Activated CD4-positive, alpha-beta memory T cell treated with anti-CD3 and anti-CD28 coated beads, Interleukin-2, amount 10 ng/mL, durations not matched to agents 7 days and 5 days (primary cell): ENCODE measurements at regions not wholly inside any gene's neighbourhood (a gene's known extent, or its start where the extent isn't known, plus 50 kb on each side); places are given as distances from the start of the nearest gene placed in this dataset.
"Not testable (repeated sequence)": the region's sequence is repeated elsewhere in the genome, so short reads cannot be mapped to it uniquely, and the experiment has no call there.

Source experiments
- CTCF ChIA-PET: fragments of 350-600 bp; sonication (Branson Sonifier 250); formaldehyde crosslinking; loops from one replicate; lab custom pipeline; 2021; ENCODE audit warnings: antibody characterized with exemption, inconsistent platforms; lab: Charles Lee
- POLR2A ChIA-PET: fragments of 350-600 bp; sonication (Branson Sonifier 250); formaldehyde crosslinking; loops from one replicate; lab custom pipeline; 2021; ENCODE audit warnings: antibody characterized with exemption; lab: Charles Lee
- DNase-seq: peaks from one replicate; pipeline ENCODE4 v3.0.0-alpha.2; 2020
- H3K27ac Mint-ChIP-seq: one replicate; pipeline ENCODE4 v1.8.0; 2021; ENCODE audit warnings: mild to moderate bottlenecking, mixed read lengths
- H3K27me3 Mint-ChIP-seq: one replicate; pipeline ENCODE4 v1.8.0; 2021; ENCODE audit warnings: mixed read lengths
- H3K36me3 Mint-ChIP-seq: one replicate; pipeline ENCODE4 v1.8.0; 2021; ENCODE audit warnings: low read depth, mixed read lengths
- H3K4me1 Mint-ChIP-seq: one replicate; pipeline ENCODE4 v1.8.0; 2021; ENCODE audit warnings: mixed read lengths
- H3K4me3 Mint-ChIP-seq: one replicate; pipeline ENCODE4 v1.8.0; 2021; ENCODE audit warnings: mild to moderate bottlenecking, mixed read lengths
- H3K9me3 Mint-ChIP-seq: one replicate; pipeline ENCODE4 v1.8.0; 2021; ENCODE audit warnings: mixed read lengths

GRCh38 chrX:3550871-3551270 is 162.6 kb downstream of the PRKX start:
- Mint-ChIP-seq H3K4me1 (no peaks in the 10 kb centered on the region), H3K27me3 (peaks cover 4% of the 10 kb centered on the region), H3K36me3 (no peaks in the 10 kb centered on the region), H3K9me3 (no peaks in the 10 kb centered on the region), H3K27ac (no peak overlapping the region), H3K4me3 (no peak overlapping the region)
- ChIA-PET CTCF (no interaction called here), POLR2A (no interaction called here)
- no peak for DNase-seq

DNA sequence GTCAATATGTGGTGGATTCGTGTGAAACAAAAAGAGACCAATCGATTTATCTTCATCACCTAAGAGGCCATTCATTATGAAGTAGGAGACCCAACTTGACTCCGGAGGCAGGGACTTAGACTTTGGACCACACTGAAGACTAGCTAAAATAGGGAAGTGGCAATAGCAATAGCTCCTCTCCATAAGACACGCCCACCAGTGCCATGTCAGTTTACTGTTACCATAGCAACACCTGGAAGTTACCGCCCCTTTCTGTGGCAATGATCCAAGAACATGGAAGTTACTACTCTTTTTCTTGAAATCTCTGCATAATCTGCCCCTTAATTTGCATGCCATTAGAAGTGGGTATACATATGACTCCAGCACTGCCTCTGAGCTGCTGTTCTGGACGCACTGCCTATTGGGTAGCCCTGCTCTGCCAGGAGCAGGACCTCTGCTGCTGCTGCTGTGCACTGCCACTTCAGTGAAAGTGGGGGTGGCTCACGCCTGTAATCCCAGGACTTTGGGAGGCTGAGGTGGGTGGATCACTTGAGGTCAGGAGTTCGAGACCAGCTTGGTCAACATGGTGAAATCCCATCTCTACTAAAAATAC is 163.2 kb downstream of the PRKX start:
- Mint-ChIP-seq H3K36me3 (no peaks in the 10 kb centered on the region), H3K9me3 (no peaks in the 10 kb centered on the region), H3K27ac (no peak overlapping the region), H3K4me1 (no peaks in the 10 kb centered on the region), H3K27me3 (peaks cover 5% of the 10 kb centered on the region), H3K4me3 (no peak overlapping the region)
- POLR2A ChIA-PET: no interaction called here
- DNase-seq: no peak
- CTCF ChIA-PET: no interaction called here

GRCh38 chrX:3549411-3549911 is 164.0 kb downstream of the PRKX start:
- H3K27me3 Mint-ChIP-seq: peaks cover 5% of the 10 kb centered on the region
- POLR2A ChIA-PET: no interaction called here
- CTCF ChIA-PET: interaction anchor here (0.6 kb wide), 1 partner anchor 681 kb away, joined by 3 read pairs; no protein-coding TSS in a partner anchor
- H3K27ac Mint-ChIP-seq: no peak overlapping the region
- H3K36me3 Mint-ChIP-seq: no peaks in the 10 kb centered on the region
- no peak for DNase-seq
- no peak overlapping the region for H3K4me3 Mint-ChIP-seq
- no peaks in the 10 kb centered on the region for H3K4me1 Mint-ChIP-seq
- H3K9me3 Mint-ChIP-seq: no peaks in the 10 kb centered on the region

GRCh38 chrX:3548765-3549391 is 164.6 kb downstream of the PRKX start:
- Mint-ChIP-seq H3K36me3 (no peaks in the 10 kb centered on the region), H3K4me1 (no peaks in the 10 kb centered on the region), H3K27me3 (peaks cover 5% of the 10 kb centered on the region), H3K9me3 (no peaks in the 10 kb centered on the region), H3K27ac (no peak overlapping the region), H3K4me3 (no peak overlapping the region)
- CTCF ChIA-PET: interaction anchor here (0.6 kb wide), 1 partner anchor 680 kb away, joined by 3 read pairs; no protein-coding TSS in a partner anchor
- POLR2A ChIA-PET: no interaction called here
- no peak for DNase-seq

DNA sequence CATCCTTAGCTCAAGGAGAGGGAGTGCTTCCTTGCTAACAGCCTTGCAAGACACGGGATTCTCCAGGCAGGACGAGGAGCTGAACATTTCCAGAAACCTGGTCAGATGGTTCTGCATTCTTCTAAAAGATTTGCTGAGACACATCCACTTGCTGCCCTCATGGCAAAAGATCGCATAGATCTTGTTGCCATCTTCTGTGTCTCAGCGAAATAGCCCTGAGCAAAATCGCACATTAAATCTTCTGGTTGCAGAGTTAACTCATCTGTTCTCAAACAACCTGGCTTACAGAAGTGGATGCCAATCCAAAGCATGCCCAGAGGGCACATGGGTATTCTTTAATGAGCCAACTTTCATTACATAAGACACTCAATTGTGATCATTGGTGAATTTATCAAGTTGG is 167.5 kb downstream of the PRKX start:
- Mint-ChIP-seq H3K9me3 (peaks cover 7% of the 10 kb centered on the region), H3K4me3 (no peak overlapping the region), H3K27me3 (peaks cover 5% of the 10 kb centered on the region), H3K36me3 (no peaks in the 10 kb centered on the region), H3K4me1 (no peaks in the 10 kb centered on the region), H3K27ac (no peak overlapping the region)
- ChIA-PET POLR2A (no interaction called here), CTCF (no interaction called here)
- DNase-seq: no peak

- peaks cover 5% of the 10 kb centered on the region for H3K27me3 Mint-ChIP-seq
Measured at GRCh38 chrX:3541336-3541735, 172.1 kb downstream of the PRKX start.

GRCh38 chrX:3540105-3540504 is 173.3 kb downstream of the PRKX start:
- POLR2A ChIA-PET: no interaction called here
- DNase-seq: no peak
- Mint-ChIP-seq H3K36me3 (no peaks in the 10 kb centered on the region), H3K27me3 (peaks cover 3% of the 10 kb centered on the region), H3K27ac (no peak overlapping the region), H3K4me1 (no peaks in the 10 kb centered on the region), H3K9me3 (peaks cover 7% of the 10 kb centered on the region), H3K4me3 (no peak overlapping the region)
- CTCF ChIA-PET: no interaction called here

More at GRCh38 chrX:3541336-3541735, 172.1 kb downstream of the PRKX start:
- no peaks in the 10 kb centered on the region for H3K36me3 Mint-ChIP-seq
- H3K27ac Mint-ChIP-seq: no peak overlapping the region
- CTCF ChIA-PET: no interaction called here
- H3K9me3 Mint-ChIP-seq: peaks cover 7% of the 10 kb centered on the region
- H3K4me3 Mint-ChIP-seq: no peak overlapping the region
- DNase-seq: no peak
- no peaks in the 10 kb centered on the region for H3K4me1 Mint-ChIP-seq
- POLR2A ChIA-PET: no interaction called here

DNA sequence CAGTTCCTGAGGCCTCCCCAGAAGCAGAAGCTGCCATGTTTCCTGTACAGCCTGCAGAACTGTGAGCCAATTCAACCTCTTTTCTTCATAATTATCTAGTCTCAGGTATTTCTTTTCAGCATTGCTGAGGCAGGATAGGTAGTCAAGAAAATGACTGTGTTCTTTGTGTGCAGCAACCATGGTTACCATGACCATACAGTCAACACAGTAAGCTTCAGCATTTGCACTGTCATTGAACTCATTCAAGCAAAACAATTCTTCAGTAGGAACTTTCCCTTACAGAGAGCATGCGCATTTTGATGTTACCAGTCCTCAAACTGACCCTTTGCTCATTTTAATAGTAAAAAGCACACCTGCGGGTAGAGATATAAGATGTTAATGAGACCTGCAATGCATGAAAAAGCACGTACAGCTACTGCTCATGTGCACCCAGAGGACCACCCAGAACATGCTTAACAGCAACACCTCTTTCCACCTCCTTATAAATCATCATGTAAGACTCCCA is 180.8 kb downstream of the PRKX start:
- Mint-ChIP-seq H3K4me1 (no peaks in the 10 kb centered on the region), H3K4me3 (no peak overlapping the region), H3K27me3 (no peaks in the 10 kb centered on the region), H3K9me3 (no peaks in the 10 kb centered on the region), H3K36me3 (no peaks in the 10 kb centered on the region), H3K27ac (no peak overlapping the region)
- DNase-seq: no peak
- ChIA-PET CTCF (no interaction called here), POLR2A (no interaction called here)

- DNase-seq, POLR2A ChIA-PET, H3K27ac Mint-ChIP-seq, H3K27me3 Mint-ChIP-seq, H3K4me3 Mint-ChIP-seq, CTCF ChIA-PET, H3K9me3 Mint-ChIP-seq, H3K36me3 Mint-ChIP-seq, H3K4me1 Mint-ChIP-seq: not testable (repeated sequence)
Measured at GRCh38 chrX:3531435-3531834, 182.0 kb downstream of the PRKX start.

- Mint-ChIP-seq H3K27ac (no peak overlapping the region), H3K36me3 (no peaks in the 10 kb centered on the region), H3K4me1 (no peaks in the 10 kb centered on the region), H3K27me3 (no peaks in the 10 kb centered on the region), H3K9me3 (no peaks in the 10 kb centered on the region), H3K4me3 (no peak overlapping the region)
- CTCF ChIA-PET: no interaction called here
- POLR2A ChIA-PET: no interaction called here
- no peak for DNase-seq
Measured at GRCh38 chrX:3529466-3530010, 183.1 kb upstream of the MXRA5 start.

- DNase-seq: no peak
- no peak overlapping the region for H3K27ac Mint-ChIP-seq
- ChIA-PET CTCF (no interaction called here), POLR2A (no interaction called here)
- no peaks in the 10 kb centered on the region for H3K4me1 Mint-ChIP-seq
- no peaks in the 10 kb centered on the region for H3K27me3 Mint-ChIP-seq
- H3K4me3 Mint-ChIP-seq: no peak overlapping the region
- no peaks in the 10 kb centered on the region for H3K9me3 Mint-ChIP-seq
- H3K36me3 Mint-ChIP-seq: no peaks in the 10 kb centered on the region
Measured at GRCh38 chrX:3527811-3528210, 181.4 kb upstream of the MXRA5 start.

DNA sequence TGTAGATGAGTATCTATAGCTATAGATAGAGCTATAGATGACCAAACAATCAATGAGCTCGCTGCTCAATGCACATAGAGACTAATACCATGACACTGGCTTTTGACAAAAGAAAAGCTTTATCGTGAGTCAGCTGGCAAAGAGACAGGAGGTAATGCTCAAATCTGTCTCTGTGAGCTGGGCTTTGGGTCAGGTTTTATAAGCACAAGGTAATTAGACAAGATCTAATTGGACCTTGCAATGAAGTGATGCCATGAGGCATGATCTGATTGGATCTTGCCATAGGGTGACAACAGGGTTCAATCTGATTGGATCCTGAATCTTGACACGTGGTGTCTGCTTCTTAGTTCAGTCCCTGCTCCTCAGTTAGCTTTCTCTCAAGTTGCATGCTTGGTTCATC is 180.7 kb upstream of the MXRA5 start:
- Mint-ChIP-seq H3K4me1 (no peaks in the 10 kb centered on the region), H3K27me3 (no peaks in the 10 kb centered on the region), H3K27ac (no peak overlapping the region), H3K4me3 (no peak overlapping the region), H3K9me3 (no peaks in the 10 kb centered on the region), H3K36me3 (no peaks in the 10 kb centered on the region)
- no peak for DNase-seq
- ChIA-PET CTCF (no interaction called here), POLR2A (no interaction called here)

DNA sequence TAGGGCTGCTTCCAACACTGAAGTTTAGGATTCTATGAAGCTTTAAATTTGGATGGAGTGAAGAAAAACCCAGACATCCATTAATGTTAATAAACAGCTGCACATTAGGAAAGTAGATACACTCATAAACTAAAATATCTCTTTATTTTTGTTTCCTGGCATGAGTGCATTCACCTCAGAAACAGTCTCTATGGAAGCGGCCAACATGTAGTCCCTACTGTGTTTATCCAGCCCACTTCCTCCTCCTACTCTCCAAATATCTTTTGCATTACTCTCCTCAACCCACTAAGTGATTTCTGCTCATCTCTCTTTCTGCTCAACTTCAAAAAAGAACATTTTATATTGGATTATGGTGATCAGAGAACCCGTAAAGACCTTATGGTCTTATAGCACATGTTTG is 180.3 kb upstream of the MXRA5 start:
- ChIA-PET POLR2A (no interaction called here), CTCF (no interaction called here)
- Mint-ChIP-seq H3K9me3 (no peaks in the 10 kb centered on the region), H3K36me3 (no peaks in the 10 kb centered on the region), H3K4me1 (no peaks in the 10 kb centered on the region), H3K27ac (no peak overlapping the region), H3K27me3 (no peaks in the 10 kb centered on the region), H3K4me3 (no peak overlapping the region)
- no peak for DNase-seq
